IMR-90 (cell line): ENCODE measurements at regions not wholly inside any gene's neighbourhood (a gene's known extent, or its start where the extent isn't known, plus 50 kb on each side); places are given as distances from the start of the nearest gene placed in this dataset.

Source experiments
- ATAC-seq: fragments of 200-7000 bp; cut with Tn5 transposase; 2 replicates; pipeline ENCODE4 v1.9.1; 2020; ENCODE audit warnings: low read depth, mild to moderate bottlenecking, moderate library complexity
- BruUV-seq: library from RNA; stranded (reverse); fragments of 400-500 nt; replicated peaks from 2 replicates; lab custom pipeline; 2021; lab: Mats Ljungman, UMichigan
- CTCF ChIA-PET: fragments of 300-600 bp; formaldehyde crosslinking; extraction: SDS; loops from one replicate; lab custom pipeline; 2021; ENCODE audit warnings: antibody characterized with exemption; lab: Yijun Ruan, JAX
- POLR2A ChIA-PET: fragments of 300-600 bp; sonication (Branson Sonifier 250); formaldehyde crosslinking; loops from one replicate; lab custom pipeline; 2022; ENCODE audit warnings: antibody characterized with exemption; ENCODE audit not compliant: unreplicated experiment; lab: Charles Lee
- DNase-seq: peaks from one replicate; pipeline ENCODE4 v3.0.0; 2013
- H2AFZ ChIP-seq: replicated peaks from 2 replicates; pipeline ENCODE3; 2013; ENCODE audit warnings: low read length, mild to moderate bottlenecking; ENCODE audit not compliant: poor library complexity
- H2AK5ac ChIP-seq: 2 replicates; pipeline ENCODE4 v1.6.1; 2013; ENCODE audit warnings: low read depth, low read length, inconsistent platforms
- H2AK9ac ChIP-seq: replicated peaks from 2 replicates; pipeline ENCODE3; 2013; ENCODE audit warnings: mild to moderate bottlenecking, low read depth, low read length, moderate library complexity; ENCODE audit not compliant: poor library complexity
- H2BK120ac ChIP-seq: 2 replicates; pipeline ENCODE4 v1.6.1; 2013; ENCODE audit warnings: low read depth, low read length, inconsistent platforms
- H2BK15ac ChIP-seq: 3 replicates; pipeline ENCODE4 v1.6.1; 2013; ENCODE audit warnings: low read depth, low read length, inconsistent platforms
- H2BK20ac ChIP-seq: 2 replicates; pipeline ENCODE4 v1.6.1; 2013; ENCODE audit warnings: low read depth, mild to moderate bottlenecking, inconsistent platforms, low read length, moderate library complexity
- H2BK5ac ChIP-seq: 2 replicates; pipeline ENCODE4 v1.6.1; 2013; ENCODE audit warnings: mild to moderate bottlenecking, low read depth, low read length, inconsistent platforms; ENCODE audit not compliant: poor library complexity, severe bottlenecking
- H3K14ac ChIP-seq: replicated peaks from 2 replicates; pipeline ENCODE4 v1.6.1; 2013; ENCODE audit warnings: low read depth, low read length, inconsistent platforms
- H3K18ac ChIP-seq: 2 replicates; pipeline ENCODE4 v1.6.1; 2013; ENCODE audit warnings: low read depth, low read length, control low read depth
- H3K23ac ChIP-seq: 2 replicates; pipeline ENCODE4 v1.6.1; 2013; ENCODE audit warnings: low read depth, low read length, inconsistent platforms
- H3K27ac ChIP-seq: 2 replicates; pipeline ENCODE4 v1.5.1; 2013; ENCODE audit warnings: mild to moderate bottlenecking, control low read depth, low read length; ENCODE audit not compliant: insufficient read depth
- H3K27me3 ChIP-seq: 2 replicates; pipeline ENCODE4 v1.6.1; 2013; ENCODE audit warnings: low read length; ENCODE audit not compliant: control insufficient read depth, insufficient read depth
- H3K36me3 ChIP-seq: 2 replicates; pipeline ENCODE4 v1.6.1; 2013; ENCODE audit warnings: low read length, mixed read lengths; ENCODE audit not compliant: control insufficient read depth, insufficient read depth
- H3K4ac ChIP-seq: 2 replicates; pipeline ENCODE4 v1.6.1; 2013; ENCODE audit warnings: low read depth, low read length, inconsistent platforms
- H3K4me1 ChIP-seq: 2 replicates; pipeline ENCODE4 v1.6.1; 2013; ENCODE audit warnings: low read length, mixed read lengths; ENCODE audit not compliant: control insufficient read depth, insufficient read depth
- H3K4me2 ChIP-seq: 2 replicates; pipeline ENCODE4 v1.6.1; 2013; ENCODE audit warnings: low read depth, mild to moderate bottlenecking, control low read depth, low read length, moderate library complexity
- H3K4me3 ChIP-seq: 2 replicates; pipeline ENCODE4 v1.5.1; 2013; ENCODE audit warnings: low read depth, mild to moderate bottlenecking, control low read depth, low read length, moderate library complexity; ENCODE audit not compliant: insufficient read depth
- H3K56ac ChIP-seq: 2 replicates; pipeline ENCODE4 v1.6.1; 2013; ENCODE audit warnings: low read length, inconsistent platforms; ENCODE audit not compliant: insufficient read depth; ENCODE audit errors: extremely low read depth
- H3K79me1 ChIP-seq, 2 experiments: 2 replicates each; pipeline ENCODE4 v1.6.1; 2013; ENCODE audit warnings: low read length in 2 of 2, inconsistent platforms in 1 of 2, low read depth in 1 of 2
- H3K9ac ChIP-seq: 2 replicates; pipeline ENCODE4 v1.6.1; 2013; ENCODE audit warnings: low read depth, low read length, control low read depth
- H3K9me1 ChIP-seq: 2 replicates; pipeline ENCODE4 v1.6.1; 2013; ENCODE audit warnings: low read length, inconsistent platforms; ENCODE audit not compliant: insufficient read depth
- H3K9me3 ChIP-seq: 2 replicates; pipeline ENCODE4 v1.6.1; 2013; ENCODE audit warnings: low read length; ENCODE audit not compliant: control insufficient read depth, insufficient read depth
- H4K20me1 ChIP-seq: 2 replicates; pipeline ENCODE4 v1.6.1; 2013; ENCODE audit warnings: low read length, inconsistent platforms; ENCODE audit not compliant: insufficient read depth
- H4K5ac ChIP-seq: 2 replicates; pipeline ENCODE4 v1.6.1; 2013; ENCODE audit warnings: mild to moderate bottlenecking, low read depth, low read length, control low read depth
- H4K8ac ChIP-seq, 2 experiments: 2 replicates each; pipeline ENCODE4 v1.6.1; 2013; ENCODE audit warnings: low read depth in 2 of 2, low read length in 2 of 2, control low read depth in 1 of 2, inconsistent platforms in 1 of 2
- H4K91ac ChIP-seq: 2 replicates; pipeline ENCODE4 v1.6.1; 2013; ENCODE audit warnings: low read depth, low read length, inconsistent platforms; ENCODE audit not compliant: insufficient read depth
- BHLHE40 ChIP-seq: fragments of 150-350 bp; IDR thresholded peaks from 2 replicates; pipeline ENCODE4 v1.6.1; 2016; ENCODE audit warnings: mild to moderate bottlenecking, low read depth, low read length
- MXI1 ChIP-seq: IDR thresholded peaks from 2 replicates; pipeline ENCODE4 v1.6.1; 2012; ENCODE audit warnings: low read depth, mild to moderate bottlenecking, low read length, moderate library complexity, borderline replicate concordance
- NFE2L2 ChIP-seq: fragments of 150-350 bp; IDR thresholded peaks from 2 replicates; pipeline ENCODE4 v1.6.1; 2016; ENCODE audit warnings: low read depth, mild to moderate bottlenecking, low read length
- RCOR1 ChIP-seq: IDR thresholded peaks from 2 replicates; pipeline ENCODE4 v1.6.1; 2012; ENCODE audit warnings: mild to moderate bottlenecking, low read length, improper control_type of control experiment; ENCODE audit not compliant: insufficient replicate concordance
- WGBS, 2 experiments: methylation state at CpG; one replicate each; pipeline versions ENCODE4 v1.1.5 to v1.1.7; 2013; ENCODE audit warnings: missing lambda C conversion rate in 2 of 2; ENCODE audit not compliant: insufficient read length in 1 of 2; ENCODE audit errors: extremely low coverage in 2 of 2; 5-methylcytosine and 5-hydroxymethylcytosine counted together
- dilution Hi-C: fragments of 300-500 bp; cut with HindIII; formaldehyde crosslinking; loops from one replicate; pipeline ENCODE4 v1.14.3; 2018; ENCODE audit warnings: low sequenced_read_pairs; ENCODE audit not compliant: unreplicated experiment
- in situ Hi-C: fragments of 300-500 bp; cut with MboI; formaldehyde crosslinking; loops from 3 replicates; pipeline ENCODE4 v1.14.3; 2019; ENCODE audit warnings: low sequenced_read_pairs, inconsistent platforms, mixed read lengths
- intact Hi-C: fragments of 100-400 bp; cut with micrococcal nuclease; formaldehyde crosslinking; loops from 2 replicates; pipeline ENCODE4 v1.10.0; 2022

GRCh38 chr11:8777907-8778767 is 95.5 kb downstream of the RPL27A start:
- peak overlapping the region; percentile 20 for H2AK9ac ChIP-seq
- H2AFZ ChIP-seq: no peak overlapping the region
- in situ Hi-C loops: no loop called here
- BruUV-seq: no TSS peak
- H3K9ac ChIP-seq: no peak overlapping the region
- peaks cover 43% of the 10 kb centered on the region for H4K20me1 ChIP-seq
- intact Hi-C loops: no loop called here
- no peak overlapping the region for H3K4me3 ChIP-seq
- no peak overlapping the region for H2BK120ac ChIP-seq
- H4K91ac ChIP-seq: no peak overlapping the region
- H4K5ac ChIP-seq: no peak overlapping the region
- TF ChIP-seq NFE2L2 (no peak), BHLHE40 (no peak), MXI1 (peak; percentile 87; the same call in 1 of the 2 replicates), RCOR1 (no peak)
- 26% methylated on average over 3 of the region's 8 CpGs; no CpG with 5 or more reads in 1 of the 2 experiments for WGBS, 2 experiments
- peak overlapping the region; percentile 13; the same call in 1 of the 2 replicates for H3K4ac ChIP-seq
- no peak overlapping the region for H2BK5ac ChIP-seq
- no peak overlapping the region; the same call in 2 of the 3 replicates for H2BK15ac ChIP-seq
- no peak overlapping the region for H3K27ac ChIP-seq
- POLR2A ChIA-PET: interaction anchor here (0.5 to 0.6 kb wide), 2 partner anchors 10 to 33 kb away, joined by 3 read pairs; no protein-coding TSS in a partner anchor
- H3K36me3 ChIP-seq: peaks cover 17% of the 10 kb centered on the region
- CTCF ChIA-PET: interaction anchor here (1.4 kb wide), 2 partner anchors 13 to 14 kb away, joined by 3 read pairs; no protein-coding TSS in a partner anchor
- DNase-seq (peak; percentile 71), ATAC-seq (peak; percentile 72)
- H3K9me1 ChIP-seq: peaks cover 50% of the 10 kb centered on the region
- H4K8ac ChIP-seq: peak overlapping the region in 1 of 2 experiments; percentile 10; a peak in 1 of 4 replicates
- no peaks in the 10 kb centered on the region for H3K27me3 ChIP-seq
- dilution Hi-C loops: no loop called here
- peaks cover 40 to 83% of the 10 kb centered on the region in 2 experiments for H3K79me1 ChIP-seq
- no peak overlapping the region for H2BK20ac ChIP-seq
- H3K4me1 ChIP-seq: peaks cover 21% of the 10 kb centered on the region
- no peak overlapping the region for H3K18ac ChIP-seq
- no peaks in the 10 kb centered on the region for H3K9me3 ChIP-seq
- H2AK5ac ChIP-seq: peak overlapping the region; percentile 30; the same call in 1 of the 2 replicates
- H3K14ac ChIP-seq: peak overlapping the region; percentile 10
- H3K56ac ChIP-seq: no peak overlapping the region
- H3K23ac ChIP-seq: peak overlapping the region; percentile 3; the same call in 1 of the 2 replicates
- peak overlapping the region; percentile 4; the same call in 1 of the 2 replicates for H3K4me2 ChIP-seq
